HG03457 (cell line): ENCODE measurements at regions not wholly inside any gene's neighbourhood (a gene's known extent, or its start where the extent isn't known, plus 50 kb on each side); places are given as distances from the start of the nearest gene placed in this dataset.
"Not testable (repeated sequence)": the region's sequence is repeated elsewhere in the genome, so short reads cannot be mapped to it uniquely, and the experiment has no call there.

Source experiments
- ATAC-seq: cut with Tn5 transposase; IDR thresholded peaks from one replicate; pipeline ENCODE4 v1.9.1; 2021; ENCODE audit warnings: moderate number of reproducible peaks; ENCODE audit not compliant: unreplicated experiment

DNA sequence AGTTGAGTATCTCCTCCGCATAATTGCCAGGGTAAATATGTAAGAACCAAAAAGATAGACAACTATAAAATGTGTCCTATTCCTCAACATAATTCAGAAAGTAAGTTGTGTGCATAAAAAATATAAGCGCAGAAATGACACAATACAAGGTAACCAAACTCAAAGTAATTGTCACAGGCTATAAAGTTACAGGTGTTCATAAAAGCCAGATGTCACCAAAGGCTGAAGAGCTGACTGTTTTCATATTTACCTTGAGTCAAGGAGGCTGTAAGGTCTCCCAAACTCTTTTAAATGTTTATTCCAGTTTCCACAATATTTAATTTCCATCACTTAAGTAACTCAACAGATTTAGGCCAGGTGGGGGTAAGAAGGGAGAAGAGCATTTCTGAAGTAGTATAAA lies 192.2 kb upstream of the MARCKS start:
- no peak for ATAC-seq

DNA sequence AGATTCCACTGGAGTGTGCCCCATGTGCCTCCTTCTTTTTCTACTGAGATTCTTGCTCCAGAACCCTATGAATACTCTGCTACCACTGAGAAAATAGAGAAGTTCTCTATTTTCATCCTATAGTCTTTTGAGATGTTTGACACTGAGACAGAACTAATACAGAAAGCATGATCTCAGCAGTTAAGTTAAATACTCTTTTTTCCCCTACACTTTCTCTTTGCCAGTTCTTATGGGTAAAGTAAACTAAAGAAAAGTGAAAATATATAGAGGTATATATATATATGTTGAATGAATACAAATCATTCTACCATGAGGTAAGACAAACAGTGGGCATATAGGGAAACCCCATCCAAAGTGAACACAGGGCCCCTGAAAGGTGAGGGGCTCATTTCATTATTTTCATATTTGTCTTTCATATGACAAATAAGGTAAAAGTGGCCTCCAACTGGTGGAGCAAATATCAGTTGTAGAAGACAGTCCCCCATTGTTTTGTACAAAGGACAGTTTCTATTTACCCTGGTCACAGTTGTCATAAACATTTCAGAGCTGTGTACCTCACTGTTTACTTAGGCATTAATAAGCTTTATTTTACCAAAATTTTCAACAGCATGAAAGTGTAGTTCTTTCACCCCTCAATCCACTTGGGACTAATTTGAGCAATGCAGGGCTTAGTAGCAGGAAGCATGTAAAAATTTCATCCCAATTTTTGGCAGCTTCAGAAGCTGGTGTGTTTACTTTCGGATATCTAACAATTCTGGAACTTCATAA lies 188.3 kb upstream of the MARCKS start:
- ATAC-seq: no peak

DNA sequence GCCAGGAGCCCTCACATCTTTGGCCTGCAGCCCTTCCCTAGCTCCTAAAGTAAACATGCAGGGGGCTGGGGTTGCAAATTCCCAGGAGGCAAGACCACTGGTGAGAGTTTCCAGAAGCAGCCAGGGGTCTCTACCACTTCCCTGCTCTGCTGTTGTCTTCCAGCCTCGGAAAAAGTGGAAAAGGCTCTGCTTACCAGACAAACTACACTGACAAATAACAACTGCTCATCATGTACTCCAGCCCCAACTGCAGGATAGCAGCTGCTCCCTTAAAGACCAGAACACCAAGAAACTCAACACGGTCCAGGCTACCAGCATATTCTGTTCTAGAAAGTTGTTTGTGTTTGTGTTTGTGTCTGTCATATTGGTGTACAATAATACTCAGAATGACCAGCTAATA lies 187.5 kb upstream of the MARCKS start:
- ATAC-seq: no peak

DNA sequence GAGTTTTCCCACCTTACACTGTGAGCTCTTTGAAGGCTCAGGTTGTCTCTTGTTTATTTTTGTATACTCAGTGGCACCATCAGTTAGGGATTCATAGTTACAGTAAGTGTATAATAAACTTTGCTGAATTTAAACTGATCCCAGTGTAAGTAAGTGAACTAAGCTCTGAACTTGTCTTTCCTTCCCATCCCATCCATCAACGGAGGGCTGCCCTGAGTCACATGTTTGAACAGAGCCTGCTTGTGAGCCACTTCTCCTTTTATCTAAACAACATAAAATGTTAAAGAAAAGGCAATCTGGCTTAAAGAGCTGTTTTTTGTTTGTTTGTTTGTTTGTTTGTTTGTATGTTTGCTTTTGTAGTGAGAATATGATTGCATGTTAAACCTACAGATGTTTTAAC lies 185.7 kb upstream of the MARCKS start:
- ATAC-seq: no peak

DNA sequence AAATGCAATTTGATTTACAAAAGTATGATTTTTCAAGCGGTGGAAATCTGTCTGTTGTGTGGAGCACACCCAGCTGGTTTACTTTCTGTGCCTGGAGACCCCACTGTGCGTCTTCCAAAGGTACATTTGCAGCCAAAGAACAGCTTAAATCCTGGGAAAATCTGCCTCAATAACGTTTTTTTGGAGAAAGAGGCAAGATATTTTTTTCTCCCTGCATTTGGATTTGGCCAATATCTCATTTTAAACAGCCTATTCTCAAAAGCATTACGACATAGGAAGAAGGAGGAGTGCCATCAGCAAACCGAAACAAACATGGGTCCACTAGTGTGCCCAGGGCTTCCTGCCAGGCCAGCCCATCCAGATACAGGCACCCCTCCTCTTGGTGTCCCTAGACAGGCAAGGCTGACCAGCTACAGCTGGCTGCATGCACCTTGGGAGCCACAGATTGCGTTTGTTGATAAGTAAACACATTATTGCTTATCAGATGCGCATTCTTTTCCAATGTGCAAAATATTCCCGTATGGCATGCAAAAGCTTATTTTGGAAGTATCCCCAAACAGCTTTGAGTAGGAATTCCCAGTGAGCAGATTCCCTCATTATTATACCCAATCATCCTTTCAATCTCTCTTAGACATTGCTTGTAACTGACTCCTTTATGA lies 184.5 kb upstream of the MARCKS start:
- no peak for ATAC-seq

DNA sequence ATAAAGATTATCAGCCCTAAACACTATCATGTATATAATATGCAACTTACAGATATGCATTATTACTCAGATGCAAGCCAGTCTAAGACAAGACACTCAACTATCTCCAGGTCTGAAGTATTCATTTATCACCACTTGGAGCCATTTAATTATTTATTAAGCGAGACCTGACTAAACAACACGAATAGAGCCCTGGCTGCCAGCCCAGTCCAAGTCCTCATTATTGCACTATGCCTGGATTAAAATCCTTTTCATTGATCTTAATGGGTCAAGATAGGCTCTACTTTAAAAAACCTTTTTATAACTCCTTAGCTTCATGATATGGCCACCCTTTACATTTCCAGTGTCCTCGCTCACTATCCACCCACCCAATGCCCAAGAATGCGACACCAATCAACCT lies 183.1 kb upstream of the MARCKS start:
- no peak for ATAC-seq

DNA sequence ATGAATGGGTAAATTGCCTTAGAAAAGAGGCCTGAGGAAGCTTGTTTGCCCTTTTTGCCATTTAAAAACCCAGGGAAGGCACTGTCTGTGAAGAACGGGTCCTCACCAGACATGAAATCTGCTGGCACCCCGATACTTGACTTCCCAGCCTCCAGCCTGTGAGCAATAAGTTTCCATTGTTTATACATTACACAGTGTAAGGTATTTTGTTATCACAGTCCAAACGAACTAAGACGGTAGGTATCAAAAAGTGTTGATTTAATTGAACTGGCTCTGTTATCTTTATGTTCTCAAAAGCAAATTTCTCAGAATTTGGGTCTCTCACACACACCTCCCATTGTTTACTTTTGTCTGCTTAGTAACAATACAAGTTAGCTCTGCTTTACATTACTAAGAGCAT lies 181.1 kb upstream of the MARCKS start:
- ATAC-seq: no peak

DNA sequence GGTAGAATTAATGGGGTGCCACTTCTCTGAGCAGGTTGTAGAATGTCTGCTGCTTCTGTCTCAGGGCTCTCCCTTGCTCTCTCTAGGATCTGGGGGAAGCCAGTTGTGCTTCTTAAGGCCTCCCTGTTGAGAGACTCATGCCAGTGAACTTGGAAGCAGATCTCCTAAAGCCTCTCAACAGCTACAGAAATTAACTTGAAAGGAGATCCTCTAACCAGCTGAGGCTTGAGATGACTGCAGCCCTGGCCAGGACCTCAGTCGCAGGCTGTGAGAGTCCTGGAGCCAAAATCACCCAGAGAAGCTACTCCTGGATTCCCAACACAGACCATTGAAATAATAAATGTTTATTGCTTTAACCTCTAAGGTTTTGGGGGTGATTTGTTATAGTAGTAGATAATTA lies 180.2 kb upstream of the MARCKS start:
- no peak for ATAC-seq

DNA sequence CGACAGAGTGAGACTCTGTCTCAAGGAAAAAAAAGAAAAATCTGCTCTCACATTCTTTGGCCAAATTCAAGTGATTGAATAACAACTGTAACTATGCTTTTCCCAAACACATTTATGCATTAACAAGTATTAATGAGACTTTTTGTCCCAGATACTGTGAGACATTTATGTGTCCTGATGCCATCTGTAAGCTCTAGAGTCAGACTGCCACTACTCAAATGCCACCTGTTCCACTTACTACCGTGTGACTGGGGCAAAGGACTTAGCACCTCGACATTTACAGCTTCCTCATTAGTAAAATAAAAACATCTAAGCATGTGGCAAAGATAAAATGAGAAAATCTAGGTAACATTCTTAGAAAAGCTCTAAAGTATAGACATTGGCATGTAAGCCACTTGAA lies 178.1 kb upstream of the MARCKS start:
- no peak for ATAC-seq

DNA sequence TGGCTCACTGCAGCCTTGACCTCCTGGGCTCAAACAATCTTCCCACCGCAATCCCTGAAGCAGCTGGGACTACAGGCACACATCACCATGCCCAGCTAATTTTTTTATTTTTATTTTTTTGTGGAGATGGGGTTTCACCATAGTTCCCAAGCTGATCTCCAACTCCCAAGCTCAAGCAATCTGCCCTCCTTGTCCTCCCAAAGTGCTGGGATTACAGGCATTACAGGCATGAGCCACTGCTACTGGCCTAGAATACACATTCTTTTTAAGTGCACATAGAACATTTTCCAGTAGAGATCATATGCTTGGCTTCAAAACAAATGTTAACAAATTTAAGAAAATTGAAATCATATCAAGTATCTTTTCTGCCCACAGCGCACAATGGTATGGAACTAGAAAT lies 176.8 kb upstream of the MARCKS start:
- no peak for ATAC-seq

DNA sequence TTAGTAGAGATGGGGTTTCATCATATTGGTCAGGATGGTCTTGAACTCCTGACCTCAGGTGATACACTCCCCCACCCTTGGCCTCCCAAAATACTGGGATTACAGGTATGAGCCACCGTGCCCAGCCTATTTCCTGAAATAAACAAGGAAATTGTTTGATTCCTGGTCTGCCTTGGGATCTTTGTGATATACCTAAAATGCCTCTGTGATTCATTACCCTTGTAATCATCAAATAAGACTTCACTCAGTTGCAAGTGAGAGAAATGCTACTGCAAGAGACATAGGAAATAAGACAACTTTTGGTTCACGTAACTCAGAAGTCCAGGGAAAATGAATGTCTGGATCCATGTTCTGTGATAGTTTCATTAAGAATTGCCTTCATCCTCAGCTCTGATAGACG lies 173.2 kb upstream of the MARCKS start:
- ATAC-seq: no peak

DNA sequence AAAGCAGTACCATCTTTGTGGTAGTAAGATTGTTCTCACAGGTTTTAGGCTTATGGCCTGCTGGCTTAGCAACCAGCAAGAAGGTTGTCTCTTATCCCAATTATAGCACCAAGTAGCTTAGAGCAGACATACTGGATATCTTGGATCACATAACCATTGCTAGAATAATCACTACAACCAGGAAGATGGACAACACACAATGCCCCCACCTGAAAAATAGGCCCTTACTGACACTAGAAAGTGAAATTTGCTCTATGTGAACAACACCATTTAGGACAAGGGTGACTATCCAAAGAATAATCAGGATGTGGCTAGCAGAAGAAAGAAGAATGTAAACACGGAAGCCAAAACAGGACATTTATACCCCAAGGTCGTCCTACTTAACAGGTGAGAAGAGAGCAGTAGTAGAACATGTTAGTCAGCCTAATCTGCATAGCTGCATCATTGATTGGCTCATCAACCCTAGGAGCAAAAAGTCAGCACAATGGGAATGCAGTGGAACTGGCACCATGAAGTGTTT lies 172.7 kb upstream of the MARCKS start:
- no peak for ATAC-seq

DNA sequence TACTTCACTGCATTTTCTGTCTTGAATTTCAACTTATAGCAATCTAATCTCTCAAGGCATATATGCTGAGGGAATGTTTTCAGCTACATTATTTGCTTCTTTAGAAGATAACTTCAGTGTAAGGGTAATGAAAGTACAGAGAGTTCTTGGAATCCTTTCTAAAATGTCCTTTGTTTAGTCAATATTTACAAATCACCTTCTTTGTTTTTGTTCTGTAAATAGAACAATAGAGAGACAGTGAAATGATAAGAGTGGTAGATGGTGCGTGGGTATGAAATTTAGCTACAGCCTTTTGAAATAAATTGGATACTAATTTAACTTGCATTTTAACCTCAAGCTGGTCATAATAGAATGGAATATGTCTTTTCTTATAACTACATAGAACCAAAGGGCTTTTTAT lies 171.1 kb upstream of the MARCKS start:
- ATAC-seq: no peak

DNA sequence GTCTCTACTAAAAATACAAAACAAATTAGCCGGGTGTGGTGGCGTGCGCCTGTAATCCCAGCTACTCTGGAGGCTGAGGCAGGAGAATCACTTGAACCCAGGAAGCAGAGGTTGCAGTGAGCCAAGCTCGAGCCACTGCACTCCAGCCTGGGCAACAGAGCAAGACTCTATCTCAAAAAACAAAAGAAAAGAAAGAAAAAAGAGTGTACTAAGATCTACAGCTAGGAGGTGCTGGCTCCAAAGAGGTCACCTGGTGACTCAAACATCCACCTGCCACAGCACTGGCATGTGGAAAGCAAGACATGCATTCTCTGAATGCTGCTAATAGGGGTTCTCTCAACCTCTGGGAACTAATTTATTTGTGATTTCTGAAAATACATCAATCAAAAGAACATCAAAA lies 167.5 kb upstream of the MARCKS start:
- not testable (repeated sequence) for ATAC-seq

DNA sequence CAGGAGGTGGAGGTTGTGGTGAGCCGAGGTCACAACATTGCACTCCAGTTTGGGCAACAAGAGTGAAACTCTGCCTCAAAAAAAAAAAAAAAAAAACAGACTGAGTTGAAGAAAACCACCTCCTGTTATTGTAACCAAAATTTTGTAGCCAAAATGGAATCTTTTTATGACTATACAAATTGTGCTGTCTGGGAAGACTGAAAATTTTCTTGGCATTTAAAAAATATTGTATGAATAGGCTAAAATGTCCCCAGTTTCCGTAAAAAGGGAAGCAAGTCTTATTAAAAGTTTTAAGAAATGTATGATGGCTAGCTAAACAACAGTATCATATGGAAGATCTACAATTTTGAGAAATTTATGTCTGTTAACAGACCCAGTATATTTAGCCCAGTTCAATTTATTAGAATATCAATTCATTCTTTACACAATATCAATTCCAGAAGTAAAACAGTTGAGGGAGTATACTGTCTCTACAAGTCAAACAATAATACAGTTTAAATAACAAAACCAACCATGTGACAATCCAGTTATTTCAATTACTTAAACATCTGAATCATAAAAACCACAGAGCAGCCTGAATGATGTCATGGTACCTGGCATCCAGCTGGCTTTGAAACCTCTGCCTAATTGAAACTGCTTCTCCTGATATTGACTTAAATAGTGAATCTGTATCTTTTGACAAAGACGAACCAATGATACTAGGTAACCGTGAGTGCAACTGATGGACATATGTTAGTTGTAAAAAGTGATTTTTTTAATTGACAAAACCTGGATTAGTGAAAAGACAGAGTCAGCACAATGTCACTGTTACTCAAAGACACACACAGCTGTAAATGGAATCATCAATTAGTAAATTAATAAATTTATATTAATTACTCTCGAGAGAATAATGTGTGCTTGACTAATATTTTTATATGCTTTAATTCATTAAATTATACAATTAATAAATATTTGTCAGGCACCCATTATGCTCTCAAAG lies 166.6 kb upstream of the MARCKS start:
- ATAC-seq: peak; percentile 81

DNA sequence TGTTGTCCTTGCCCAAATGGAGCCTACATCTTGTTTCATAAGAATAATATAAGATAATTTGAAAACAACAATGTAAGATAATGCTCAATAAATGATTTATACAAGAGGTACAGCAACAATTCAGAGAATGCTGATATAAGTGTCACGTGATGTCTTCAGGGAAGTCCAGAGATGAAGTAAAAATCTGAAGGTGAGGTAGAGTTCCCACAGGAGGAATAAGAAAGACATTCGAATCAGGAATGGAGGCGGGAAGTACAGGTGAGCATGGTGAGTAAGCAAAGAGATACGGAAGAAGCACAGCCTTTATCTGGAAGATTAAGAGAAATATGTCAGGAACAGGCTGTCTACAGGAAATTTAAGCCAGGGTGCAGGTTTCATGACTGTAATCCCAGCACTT lies 165.9 kb upstream of the MARCKS start:
- no peak for ATAC-seq

DNA sequence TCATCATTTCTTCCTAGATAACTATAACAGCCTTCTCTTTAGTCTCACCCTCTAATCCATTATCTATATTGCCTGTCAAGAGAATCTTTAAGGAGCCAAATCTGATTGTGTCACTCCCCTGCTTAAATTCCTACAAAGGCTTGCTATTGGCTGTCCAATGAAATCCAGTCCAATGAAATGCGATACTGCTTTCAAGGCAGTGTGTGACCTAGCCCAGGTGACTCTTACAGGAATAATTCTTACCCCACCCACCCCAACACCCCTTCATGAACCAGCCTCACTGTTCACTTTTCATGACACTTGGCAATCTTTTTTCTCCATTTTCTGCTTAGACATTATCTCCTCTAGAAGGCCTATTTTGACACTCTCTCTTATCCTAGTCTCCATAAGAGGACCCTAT lies 163.3 kb upstream of the MARCKS start:
- no peak for ATAC-seq

DNA sequence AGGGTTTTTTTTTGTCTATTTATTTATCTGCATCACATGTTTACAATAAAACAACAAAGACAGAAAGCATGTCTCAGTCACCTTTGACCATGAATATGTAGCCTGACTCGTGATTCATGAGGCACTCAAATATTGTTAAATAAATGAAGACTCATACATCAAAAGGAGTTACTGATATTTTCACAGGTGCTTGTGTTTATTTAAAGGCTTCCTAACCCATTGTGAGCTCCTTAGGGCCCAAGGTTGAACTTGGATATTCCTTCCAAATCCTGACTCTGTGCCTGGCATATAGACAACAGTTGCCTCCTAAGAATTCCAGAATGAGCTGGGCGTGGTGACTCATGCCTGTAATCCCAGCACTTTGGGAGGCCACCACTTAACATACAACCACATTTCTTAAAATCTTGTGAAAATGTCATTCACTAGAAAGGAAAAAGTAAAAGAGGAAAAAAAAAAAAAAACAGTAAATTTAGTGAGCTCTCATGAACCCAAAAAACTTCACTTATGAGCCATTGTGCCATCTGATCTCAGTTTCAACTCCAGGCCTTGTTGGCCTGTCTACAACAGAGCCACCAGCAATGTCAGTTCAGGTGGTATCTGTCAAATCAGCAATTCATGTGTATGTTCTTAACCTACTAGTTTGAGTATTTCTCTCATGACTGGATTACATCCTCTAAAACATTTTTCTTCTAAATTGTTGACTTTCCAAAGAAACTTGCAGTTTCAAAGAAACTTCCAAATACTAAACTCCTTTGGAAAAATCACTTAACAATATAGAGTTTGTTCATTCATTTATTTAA lies 162.7 kb upstream of the MARCKS start:
- ATAC-seq: no peak

DNA sequence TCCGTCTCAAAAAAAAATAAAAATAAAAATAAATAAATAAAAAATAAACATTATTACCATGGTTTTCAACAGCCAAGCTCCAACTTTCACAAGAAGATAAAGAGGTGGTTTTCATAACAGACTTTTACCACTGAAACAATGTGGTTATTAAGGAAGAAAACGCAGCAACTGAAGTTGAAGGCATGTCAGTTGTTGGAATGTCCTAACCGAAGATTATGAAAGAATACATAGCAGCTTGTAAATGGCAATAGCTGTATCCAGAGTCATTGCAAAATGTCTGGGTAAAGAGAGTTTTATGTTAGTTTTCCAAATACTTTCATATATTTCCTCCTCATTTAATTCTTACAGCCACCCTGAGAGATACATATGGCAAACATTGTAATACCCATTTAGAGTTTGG lies 161.6 kb upstream of the MARCKS start:
- no peak for ATAC-seq

DNA sequence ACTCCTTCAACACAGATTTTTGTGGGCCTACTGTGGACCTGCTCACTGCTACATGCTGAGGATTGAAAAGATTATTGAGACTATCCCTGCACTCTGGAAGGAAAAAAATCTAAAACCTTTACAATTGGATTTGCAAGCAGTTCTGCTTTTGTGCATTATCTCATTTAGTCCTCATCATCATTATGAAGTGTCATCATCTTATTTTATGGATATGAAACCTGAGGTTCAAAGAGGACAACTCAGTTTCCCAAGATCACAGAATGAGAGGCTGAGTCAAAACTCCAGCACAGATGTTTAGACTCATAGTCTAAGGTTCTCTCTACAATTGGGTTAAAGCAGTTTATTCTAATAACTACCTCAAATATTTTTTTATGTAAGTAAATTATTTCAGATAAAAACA lies 160.2 kb upstream of the MARCKS start:
- no peak for ATAC-seq
